ENCODE measurements at regions not wholly inside any gene's neighbourhood (a gene's known extent, or its start where the extent isn't known, plus 50 kb on each side); places are given as distances from the start of the nearest gene placed in this dataset.

GRCh38 chr12:23350808-23351207 is 598.7 kb downstream of the SOX5 start:
- H3K9me3 ChIP-seq (ENCODE audit: insufficient read depth, low read depth, low read length): no peaks in the 10 kb centered on the region
- H3K4me1 ChIP-seq (ENCODE audit: insufficient read depth, low read length, poor library complexity, severe bottlenecking): no peaks in the 10 kb centered on the region
- H3K4me3 ChIP-seq (ENCODE audit: low read length, poor library complexity, severe bottlenecking): no peak overlapping the region
- no peaks in the 10 kb centered on the region for H3K36me3 ChIP-seq (ENCODE audit: insufficient read depth, low read length)
- H3K4me2 ChIP-seq (ENCODE audit: low read depth, low read length, poor library complexity, severe bottlenecking): no peak overlapping the region
- H3F3A ChIP-seq (ENCODE audit: low read depth): no peaks in the 10 kb centered on the region
- TF ChIP-seq CTCF (conservative IDR thresholded peaks at IDR 0.05; ENCODE audit: low read length) (no peak), EZH2phosphoT487 (IDR thresholded peaks at IDR 0.05; ENCODE audit: borderline replicate concordance) (no peak)
- no peaks in the 10 kb centered on the region for H4K20me1 ChIP-seq (ENCODE audit: insufficient read depth, low read length, poor library complexity, severe bottlenecking)
- H3K9me2 ChIP-seq (replicated peaks; ENCODE audit: low read depth, low read length): no peaks in the 10 kb centered on the region
- peak overlapping the region; percentile 8; the same call in 1 of the 2 replicates for H2AFZ ChIP-seq (ENCODE audit: low read length)
- no peaks in the 10 kb centered on the region for H3K27me3 ChIP-seq (ENCODE audit: insufficient read depth, low read length, poor library complexity, severe bottlenecking)
- H3K79me2 ChIP-seq (ENCODE audit: insufficient read depth, low read length): no peaks in the 10 kb centered on the region
- H3K9ac ChIP-seq (ENCODE audit: low read depth, low read length, poor library complexity, severe bottlenecking): no peak overlapping the region

GRCh38 chr12:23352670-23353069 is 596.8 kb downstream of the SOX5 start:
- H3K36me3 ChIP-seq (ENCODE audit: insufficient read depth, low read length): no peaks in the 10 kb centered on the region
- no peak overlapping the region for H3K4me3 ChIP-seq (ENCODE audit: low read length, poor library complexity, severe bottlenecking)
- no peaks in the 10 kb centered on the region for H3K9me2 ChIP-seq (replicated peaks; ENCODE audit: low read depth, low read length)
- H3K4me2 ChIP-seq (ENCODE audit: low read depth, low read length, poor library complexity, severe bottlenecking): no peak overlapping the region
- no peak overlapping the region for H2AFZ ChIP-seq (ENCODE audit: low read length)
- no peaks in the 10 kb centered on the region for H3F3A ChIP-seq (ENCODE audit: low read depth)
- no peaks in the 10 kb centered on the region for H4K20me1 ChIP-seq (ENCODE audit: insufficient read depth, low read length, poor library complexity, severe bottlenecking)
- no peak overlapping the region for H3K9ac ChIP-seq (ENCODE audit: low read depth, low read length, poor library complexity, severe bottlenecking)
- peaks cover 4% of the 10 kb centered on the region for H3K4me1 ChIP-seq (ENCODE audit: insufficient read depth, low read length, poor library complexity, severe bottlenecking)
- no peaks in the 10 kb centered on the region for H3K27me3 ChIP-seq (ENCODE audit: insufficient read depth, low read length, poor library complexity, severe bottlenecking)
- TF ChIP-seq CTCF (conservative IDR thresholded peaks at IDR 0.05; ENCODE audit: low read length): no peak
- TF ChIP-seq EZH2phosphoT487 (IDR thresholded peaks at IDR 0.05; ENCODE audit: borderline replicate concordance): no peak
- no peaks in the 10 kb centered on the region for H3K79me2 ChIP-seq (ENCODE audit: insufficient read depth, low read length)
- H3K9me3 ChIP-seq (ENCODE audit: insufficient read depth, low read depth, low read length): no peaks in the 10 kb centered on the region

GRCh38 chr12:23354800-23355199 is 594.7 kb downstream of the SOX5 start:
- no peaks in the 10 kb centered on the region for H3K36me3 ChIP-seq (ENCODE audit: insufficient read depth, low read length)
- H3K27me3 ChIP-seq (ENCODE audit: insufficient read depth, low read length, poor library complexity, severe bottlenecking): no peaks in the 10 kb centered on the region
- no peaks in the 10 kb centered on the region for H3K9me2 ChIP-seq (replicated peaks; ENCODE audit: low read depth, low read length)
- no peak overlapping the region for H3K9ac ChIP-seq (ENCODE audit: low read depth, low read length, poor library complexity, severe bottlenecking)
- no peak overlapping the region for H3K4me2 ChIP-seq (ENCODE audit: low read depth, low read length, poor library complexity, severe bottlenecking)
- no peaks in the 10 kb centered on the region for H3K9me3 ChIP-seq (ENCODE audit: insufficient read depth, low read depth, low read length)
- H3K4me3 ChIP-seq (ENCODE audit: low read length, poor library complexity, severe bottlenecking): no peak overlapping the region
- TF ChIP-seq EZH2phosphoT487 (IDR thresholded peaks at IDR 0.05; ENCODE audit: borderline replicate concordance): no peak
- TF ChIP-seq CTCF (conservative IDR thresholded peaks at IDR 0.05; ENCODE audit: low read length): no peak
- no peaks in the 10 kb centered on the region for H4K20me1 ChIP-seq (ENCODE audit: insufficient read depth, low read length, poor library complexity, severe bottlenecking)
- no peaks in the 10 kb centered on the region for H3F3A ChIP-seq (ENCODE audit: low read depth)
- H2AFZ ChIP-seq (ENCODE audit: low read length): no peak overlapping the region
- H3K4me1 ChIP-seq (ENCODE audit: insufficient read depth, low read length, poor library complexity, severe bottlenecking): peaks cover 4% of the 10 kb centered on the region
- no peaks in the 10 kb centered on the region for H3K79me2 ChIP-seq (ENCODE audit: insufficient read depth, low read length)

All from Loucy (cell line).